ENCODE measurements at regions not wholly inside any gene's neighbourhood (a gene's known extent, or its start where the extent isn't known, plus 50 kb on each side); places are given as distances from the start of the nearest gene placed in this dataset.

DNA sequence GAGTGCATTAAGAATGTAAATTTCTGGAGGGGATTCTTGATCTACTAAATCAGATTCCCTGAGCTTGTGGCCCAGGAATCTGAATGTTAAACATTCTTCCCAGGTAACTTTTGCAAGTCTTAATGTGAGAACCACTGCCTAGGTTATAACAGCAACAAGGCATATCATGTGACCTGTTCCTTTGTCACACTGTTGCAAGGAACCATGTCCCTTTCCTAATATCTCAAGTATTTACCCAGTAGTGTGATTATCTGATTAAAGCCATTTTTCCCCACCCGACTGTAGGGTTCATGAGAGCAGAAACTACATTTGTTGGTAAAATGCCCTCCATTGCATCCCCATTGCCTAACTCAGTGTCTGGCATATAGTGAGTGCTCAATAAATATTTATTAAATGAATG, 112.9 kb upstream of the ATP1A1 start:
- Histone ChIP-seq H3K27ac (ENCODE audit: low read depth, low read length) (no peak overlapping the region), H3K27me3 (ENCODE audit: insufficient read depth, low read length, poor library complexity, severe bottlenecking) (no peaks in the 10 kb centered on the region), H3K4me3 (ENCODE audit: low read length) (no peak overlapping the region), H3K36me3 (ENCODE audit: insufficient read depth, low read length) (no peaks in the 10 kb centered on the region), H3K9me3 (ENCODE audit: low read length) (no peaks in the 10 kb centered on the region), H3K4me1 (ENCODE audit: insufficient read depth, low read length) (no peaks in the 10 kb centered on the region)
- Mint-ChIP-seq H3K4me3 (no peak overlapping the region), H3K27me3 (peaks cover 0 to 1% of the 10 kb centered on the region in 2 donors), H3K4me1 (peaks cover 15 to 17% (median 16%) of the 10 kb centered on the region in 3 donors), H3K9me3 (no peaks in the 10 kb centered on the region), H3K36me3 (no peaks in the 10 kb centered on the region), H3K27ac (peak overlapping the region in 1 of 8 donors; percentile 22)
- no peak for DNase-seq
- POLR2A ChIA-PET, result interaction anchor here (0.6 kb wide), 1 partner anchor 26 kb away, joined by 4 read pairs; no protein-coding TSS in a partner anchor
- CTCF ChIA-PET, result no interaction called here

DNA sequence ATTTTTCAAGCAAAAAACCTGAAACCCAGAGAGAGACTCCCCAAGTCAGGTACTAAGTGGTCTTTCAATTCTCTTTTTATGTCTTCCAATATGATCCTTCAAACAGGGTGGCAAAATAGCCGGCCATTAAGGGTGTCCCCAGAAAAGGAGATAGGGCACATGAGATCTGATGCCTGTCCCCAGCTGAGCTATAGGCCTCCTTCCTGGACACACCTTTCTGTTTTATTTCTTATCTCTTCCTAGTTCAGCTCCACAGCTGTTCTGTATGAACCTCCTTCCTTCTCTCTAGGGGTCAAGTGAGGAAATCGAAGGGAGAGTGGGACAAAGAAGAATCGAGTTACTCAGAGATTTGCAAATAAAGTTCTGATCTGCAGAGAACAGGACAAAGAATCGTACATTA, 112.4 kb upstream of the ATP1A1 start:
- no peak overlapping the region for H3K4me3 Mint-ChIP-seq
- Histone ChIP-seq H3K4me3 (ENCODE audit: low read length) (no peak overlapping the region), H3K4me1 (ENCODE audit: insufficient read depth, low read length) (no peaks in the 10 kb centered on the region), H3K36me3 (ENCODE audit: insufficient read depth, low read length) (no peaks in the 10 kb centered on the region), H3K27me3 (ENCODE audit: insufficient read depth, low read length, poor library complexity, severe bottlenecking) (no peaks in the 10 kb centered on the region), H3K27ac (ENCODE audit: low read depth, low read length) (no peak overlapping the region), H3K9me3 (ENCODE audit: low read length) (no peaks in the 10 kb centered on the region)
- no peaks in the 10 kb centered on the region for H3K36me3 Mint-ChIP-seq
- H3K4me1 Mint-ChIP-seq, result peaks cover 15 to 17% (median 16%) of the 10 kb centered on the region in 3 donors
- no peak overlapping the region for H3K27ac Mint-ChIP-seq
- H3K9me3 Mint-ChIP-seq, result no peaks in the 10 kb centered on the region
- no peak for DNase-seq
- H3K27me3 Mint-ChIP-seq, result peaks cover 0 to 1% of the 10 kb centered on the region in 2 donors
- ChIA-PET POLR2A (interaction anchor here (0.6 kb wide), 1 partner anchor 25 kb away, joined by 4 read pairs; no protein-coding TSS in a partner anchor), CTCF (no interaction called here)

- no peak overlapping the region for H3K4me3 ChIP-seq (ENCODE audit: low read length)
- no peaks in the 10 kb centered on the region for H3K9me3 ChIP-seq (ENCODE audit: low read length)
- ChIA-PET POLR2A (no interaction called here), CTCF (no interaction called here)
- H3K4me1 Mint-ChIP-seq, result peaks cover 15 to 17% (median 16%) of the 10 kb centered on the region in 3 donors
- H3K36me3 Mint-ChIP-seq, result no peaks in the 10 kb centered on the region
- H3K36me3 ChIP-seq (ENCODE audit: insufficient read depth, low read length), result no peaks in the 10 kb centered on the region
- no peak for DNase-seq
- no peaks in the 10 kb centered on the region for H3K4me1 ChIP-seq (ENCODE audit: insufficient read depth, low read length)
- H3K27me3 ChIP-seq (ENCODE audit: insufficient read depth, low read length, poor library complexity, severe bottlenecking), result no peaks in the 10 kb centered on the region
- no peak overlapping the region for H3K4me3 Mint-ChIP-seq
- H3K27ac ChIP-seq (ENCODE audit: low read depth, low read length), result no peak overlapping the region
- no peak overlapping the region for H3K27ac Mint-ChIP-seq
- no peaks in the 10 kb centered on the region for H3K9me3 Mint-ChIP-seq
- H3K27me3 Mint-ChIP-seq, result peaks cover 0 to 1% of the 10 kb centered on the region in 2 donors
Observed at GRCh38 chr1:116261227-116261626, 111.8 kb upstream of the ATP1A1 start.

DNA sequence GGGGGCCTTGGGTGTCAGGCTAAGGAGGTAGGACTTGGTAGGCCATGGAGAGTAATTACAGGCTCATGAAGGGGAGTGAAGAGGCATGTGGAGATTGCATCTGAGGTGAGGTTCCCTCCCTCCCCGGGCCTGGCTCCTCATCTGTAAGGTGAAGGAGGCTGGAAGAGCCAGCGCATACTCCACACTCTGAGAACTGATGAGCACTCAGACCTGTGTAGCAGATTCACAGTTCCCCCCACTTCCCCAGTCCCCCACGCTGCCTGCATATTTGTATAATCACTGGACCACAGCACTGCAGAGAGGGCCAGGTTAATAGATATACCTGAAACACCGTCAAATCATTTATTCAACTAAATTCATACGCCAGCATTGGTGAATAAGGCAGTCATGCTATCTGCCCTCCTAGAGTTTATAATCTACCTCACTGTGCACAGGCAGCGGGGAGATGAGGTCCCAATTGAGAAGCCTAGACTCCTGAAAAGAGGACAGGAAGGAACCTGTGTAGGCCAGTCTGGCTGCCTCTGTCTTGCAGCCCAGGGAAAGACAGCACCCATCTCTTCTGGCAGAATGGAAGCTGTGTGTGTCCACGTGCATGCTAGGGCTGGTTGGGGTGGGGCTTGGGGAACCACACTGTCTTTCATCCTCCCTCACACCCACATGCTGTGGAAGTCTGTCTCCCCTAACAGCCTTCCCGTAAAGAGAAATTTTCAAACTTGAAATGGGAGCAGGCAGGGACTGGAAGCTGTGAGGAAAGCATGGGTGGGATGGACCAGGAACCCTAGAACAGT, 110.6 kb upstream of the ATP1A1 start:
- Histone ChIP-seq H3K4me3 (ENCODE audit: low read length) (no peak overlapping the region), H3K36me3 (ENCODE audit: insufficient read depth, low read length) (no peaks in the 10 kb centered on the region), H3K27me3 (ENCODE audit: insufficient read depth, low read length, poor library complexity, severe bottlenecking) (no peaks in the 10 kb centered on the region), H3K4me1 (ENCODE audit: insufficient read depth, low read length) (no peaks in the 10 kb centered on the region), H3K27ac (ENCODE audit: low read depth, low read length) (no peak overlapping the region), H3K9me3 (ENCODE audit: low read length) (no peaks in the 10 kb centered on the region)
- ChIA-PET CTCF (no interaction called here), POLR2A (no interaction called here)
- Mint-ChIP-seq H3K4me3 (no peak overlapping the region), H3K27me3 (peaks cover 0 to 1% of the 10 kb centered on the region in 2 donors), H3K4me1 (peaks cover 16 to 17% (median 17%) of the 10 kb centered on the region in 3 donors), H3K9me3 (no peaks in the 10 kb centered on the region), H3K36me3 (no peaks in the 10 kb centered on the region), H3K27ac (no peak overlapping the region)
- no peak for DNase-seq

DNA sequence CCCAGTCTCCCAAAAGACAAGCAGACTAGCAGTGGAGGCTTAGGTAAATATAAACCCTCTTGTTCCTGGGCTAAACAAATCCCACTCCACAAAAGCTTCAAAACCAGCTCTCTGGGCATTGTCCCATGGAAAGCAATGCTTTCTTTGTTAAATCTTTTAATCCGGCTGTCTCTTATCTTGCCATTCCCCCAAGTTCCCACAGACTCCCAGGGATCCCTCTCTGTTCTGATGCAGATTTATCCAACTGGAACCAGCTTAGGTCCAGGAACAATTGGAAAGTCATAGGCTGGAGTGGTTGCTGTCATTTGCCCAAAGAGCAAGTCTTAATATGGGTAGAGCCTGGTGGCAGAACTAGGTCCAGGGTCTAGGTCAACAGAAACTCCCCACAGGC, 110.1 kb upstream of the ATP1A1 start:
- Histone ChIP-seq H3K27me3 (ENCODE audit: insufficient read depth, low read length, poor library complexity, severe bottlenecking) (no peaks in the 10 kb centered on the region), H3K4me1 (ENCODE audit: insufficient read depth, low read length) (no peaks in the 10 kb centered on the region), H3K36me3 (ENCODE audit: insufficient read depth, low read length) (no peaks in the 10 kb centered on the region), H3K4me3 (ENCODE audit: low read length) (no peak overlapping the region), H3K27ac (ENCODE audit: low read depth, low read length) (no peak overlapping the region), H3K9me3 (ENCODE audit: low read length) (no peaks in the 10 kb centered on the region)
- no peaks in the 10 kb centered on the region for H3K36me3 Mint-ChIP-seq
- no peak overlapping the region for H3K4me3 Mint-ChIP-seq
- peaks cover 16 to 21% (median 20%) of the 10 kb centered on the region in 3 donors for H3K4me1 Mint-ChIP-seq
- H3K27ac Mint-ChIP-seq, result no peak overlapping the region
- ChIA-PET POLR2A (no interaction called here), CTCF (no interaction called here)
- peaks cover 0 to 3% of the 10 kb centered on the region in 2 donors for H3K27me3 Mint-ChIP-seq
- no peak for DNase-seq
- no peaks in the 10 kb centered on the region for H3K9me3 Mint-ChIP-seq

- no peak overlapping the region for H3K27ac ChIP-seq (ENCODE audit: low read depth, low read length)
- H3K4me1 ChIP-seq (ENCODE audit: insufficient read depth, low read length), result no peaks in the 10 kb centered on the region
- H3K9me3 ChIP-seq (ENCODE audit: low read length), result no peaks in the 10 kb centered on the region
- ChIA-PET POLR2A (no interaction called here), CTCF (no interaction called here)
- no peaks in the 10 kb centered on the region for H3K9me3 Mint-ChIP-seq
- no peaks in the 10 kb centered on the region for H3K36me3 Mint-ChIP-seq
- no peak for DNase-seq
- peak overlapping the region in 3 of 8 donors; percentile 9 to 54 (median 26) for H3K27ac Mint-ChIP-seq
- H3K27me3 ChIP-seq (ENCODE audit: insufficient read depth, low read length, poor library complexity, severe bottlenecking), result no peaks in the 10 kb centered on the region
- no peaks in the 10 kb centered on the region for H3K36me3 ChIP-seq (ENCODE audit: insufficient read depth, low read length)
- H3K4me3 ChIP-seq (ENCODE audit: low read length), result no peak overlapping the region
- H3K4me3 Mint-ChIP-seq, result no peak overlapping the region
- peaks cover 0 to 3% of the 10 kb centered on the region in 2 donors for H3K27me3 Mint-ChIP-seq
- peaks cover 2 to 8% (median 5%) of the 10 kb centered on the region in 3 donors for H3K4me1 Mint-ChIP-seq
Observed at GRCh38 chr1:116265931-116266863, 106.8 kb upstream of the ATP1A1 start.

DNA sequence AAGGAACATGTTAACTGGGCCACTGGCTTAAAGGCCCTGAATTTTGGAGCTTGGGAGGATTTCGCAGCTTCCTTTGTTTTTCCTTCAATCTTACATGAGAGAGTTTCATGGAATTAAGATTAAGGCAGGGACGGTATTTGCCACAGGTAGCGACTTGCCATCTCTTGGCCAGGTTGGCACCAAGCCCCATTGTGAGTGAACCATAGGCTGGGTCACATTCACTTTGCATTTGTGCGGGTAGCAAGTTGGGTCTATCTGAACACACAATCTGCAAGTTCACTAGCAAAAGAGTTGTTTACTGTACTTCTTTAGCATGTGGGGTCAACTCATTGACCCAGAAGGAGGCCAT, 106.2 kb upstream of the ATP1A1 start:
- Histone ChIP-seq H3K27me3 (ENCODE audit: insufficient read depth, low read length, poor library complexity, severe bottlenecking) (no peaks in the 10 kb centered on the region), H3K36me3 (ENCODE audit: insufficient read depth, low read length) (no peaks in the 10 kb centered on the region), H3K4me1 (ENCODE audit: insufficient read depth, low read length) (no peaks in the 10 kb centered on the region), H3K27ac (ENCODE audit: low read depth, low read length) (no peak overlapping the region), H3K9me3 (ENCODE audit: low read length) (no peaks in the 10 kb centered on the region), H3K4me3 (ENCODE audit: low read length) (no peak overlapping the region)
- H3K4me3 Mint-ChIP-seq, result no peak overlapping the region
- H3K27ac Mint-ChIP-seq, result no peak overlapping the region
- no peak for DNase-seq
- ChIA-PET CTCF (no interaction called here), POLR2A (no interaction called here)
- H3K9me3 Mint-ChIP-seq, result no peaks in the 10 kb centered on the region
- peaks cover 1 to 8% (median 5%) of the 10 kb centered on the region in 3 donors for H3K4me1 Mint-ChIP-seq
- H3K27me3 Mint-ChIP-seq, result peaks cover 0 to 3% of the 10 kb centered on the region in 2 donors
- no peaks in the 10 kb centered on the region for H3K36me3 Mint-ChIP-seq

- H3K36me3 ChIP-seq (ENCODE audit: insufficient read depth, low read length), result no peaks in the 10 kb centered on the region
- no peak overlapping the region for H3K27ac ChIP-seq (ENCODE audit: low read depth, low read length)
- no peaks in the 10 kb centered on the region for H3K9me3 Mint-ChIP-seq
- DNase-seq, result no peak
- no peak overlapping the region for H3K4me3 ChIP-seq (ENCODE audit: low read length)
- peak overlapping the region in 2 of 8 donors; percentile 11 to 12 for H3K27ac Mint-ChIP-seq
- H3K4me3 Mint-ChIP-seq, result no peak overlapping the region
- H3K4me1 Mint-ChIP-seq, result peaks cover 1 to 5% (median 5%) of the 10 kb centered on the region in 3 donors
- POLR2A ChIA-PET, result no interaction called here
- CTCF ChIA-PET, result interaction anchor here (0.6 kb wide), 1 partner anchor 39 kb away, joined by 3 read pairs; no protein-coding TSS in a partner anchor
- H3K36me3 Mint-ChIP-seq, result peaks cover 0 to 1% (median 0%) of the 10 kb centered on the region in 3 donors
- H3K4me1 ChIP-seq (ENCODE audit: insufficient read depth, low read length), result no peaks in the 10 kb centered on the region
- no peaks in the 10 kb centered on the region for H3K27me3 ChIP-seq (ENCODE audit: insufficient read depth, low read length, poor library complexity, severe bottlenecking)
- H3K27me3 Mint-ChIP-seq, result peaks cover 0 to 2% of the 10 kb centered on the region in 2 donors
- no peaks in the 10 kb centered on the region for H3K9me3 ChIP-seq (ENCODE audit: low read length)
Observed at GRCh38 chr1:116268211-116268610, 104.8 kb upstream of the ATP1A1 start.

All from CD8-positive, alpha-beta memory T cell (primary cell).